ENCODE measurements at regions not wholly inside any gene's neighbourhood (a gene's known extent, or its start where the extent isn't known, plus 50 kb on each side); places are given as distances from the start of the nearest gene placed in this dataset.
"Not testable (repeated sequence)": the region's sequence is repeated elsewhere in the genome, so short reads cannot be mapped to it uniquely, and the experiment has no call there.

DNA sequence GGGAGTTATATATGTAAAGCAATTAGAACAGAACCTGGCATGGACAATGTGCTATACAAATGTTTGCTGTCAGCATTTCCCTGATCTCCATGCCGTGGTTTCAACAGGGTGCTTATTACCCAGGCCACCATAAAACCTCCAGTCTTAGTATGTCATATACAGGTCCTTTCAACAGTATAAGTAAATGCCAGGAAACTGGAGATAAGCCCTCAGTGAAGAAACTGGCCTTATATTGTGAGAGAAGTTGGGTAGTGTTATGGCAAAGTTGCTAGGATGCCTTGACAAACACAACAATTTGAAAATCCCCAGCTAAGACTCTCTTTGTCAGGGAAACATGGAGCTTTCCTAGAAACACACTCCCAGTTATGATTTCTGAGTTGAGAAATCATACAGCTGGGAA, 850.2 kb upstream of the ADAMTS5 start:
- DNase-seq (ENCODE audit: low spot score): no peak

DNA sequence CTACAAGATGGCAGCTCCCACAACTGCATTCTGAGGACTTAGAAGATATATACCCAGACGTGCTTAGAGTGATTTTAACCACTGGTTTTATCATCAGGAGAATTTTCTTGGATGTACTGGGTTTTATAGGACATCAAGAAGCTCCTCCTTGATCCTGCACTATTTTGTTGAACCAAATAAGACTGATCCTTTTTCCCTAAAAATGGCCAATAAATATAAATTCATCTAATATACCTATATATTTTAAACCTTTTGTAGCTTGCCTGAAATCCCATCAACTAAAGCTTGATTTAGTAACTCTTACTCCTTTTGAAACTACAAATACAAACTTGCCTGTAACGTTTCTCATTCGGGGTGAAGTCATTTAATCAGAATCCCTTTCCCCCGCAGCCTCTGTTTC, 849.4 kb upstream of the ADAMTS5 start:
- no peak for DNase-seq (ENCODE audit: low spot score)

DNA sequence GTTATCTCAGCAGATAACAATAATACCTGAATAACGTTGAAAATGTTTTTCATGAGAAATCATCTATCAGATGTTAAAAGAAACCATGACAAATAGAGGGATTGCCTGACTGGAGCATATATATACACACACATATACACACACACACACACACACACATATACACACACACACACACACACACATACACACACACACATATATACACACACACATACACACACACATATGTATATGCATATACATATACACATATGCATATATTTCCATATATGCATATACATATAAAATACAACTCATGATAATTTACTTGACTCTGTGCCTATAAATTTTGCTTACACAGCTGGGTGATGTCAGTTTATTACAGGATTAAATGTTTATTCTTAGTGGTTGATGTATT, 847.3 kb upstream of the ADAMTS5 start:
- no peak for DNase-seq (ENCODE audit: low spot score)

DNA sequence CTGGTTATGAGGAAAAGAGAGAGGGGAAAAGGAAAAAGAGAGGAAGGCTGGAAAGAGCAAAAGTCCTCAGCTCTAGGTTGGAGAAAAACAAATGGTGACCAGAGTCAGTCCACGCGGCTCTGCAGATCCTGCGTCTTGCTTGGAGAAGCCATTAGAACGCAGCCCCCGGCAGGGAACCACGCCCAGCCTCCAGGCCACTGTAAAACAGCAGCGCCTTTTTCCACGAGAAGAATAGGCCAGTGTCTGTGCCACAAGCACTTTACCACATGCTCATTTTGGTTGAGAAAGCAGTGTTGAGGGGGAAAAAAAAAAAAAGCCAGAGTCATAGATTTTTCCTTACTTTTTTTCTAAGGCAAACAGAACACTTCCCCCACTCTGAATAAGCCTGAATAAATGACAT, 846.9 kb upstream of the ADAMTS5 start:
- no peak for DNase-seq (ENCODE audit: low spot score)

DNA sequence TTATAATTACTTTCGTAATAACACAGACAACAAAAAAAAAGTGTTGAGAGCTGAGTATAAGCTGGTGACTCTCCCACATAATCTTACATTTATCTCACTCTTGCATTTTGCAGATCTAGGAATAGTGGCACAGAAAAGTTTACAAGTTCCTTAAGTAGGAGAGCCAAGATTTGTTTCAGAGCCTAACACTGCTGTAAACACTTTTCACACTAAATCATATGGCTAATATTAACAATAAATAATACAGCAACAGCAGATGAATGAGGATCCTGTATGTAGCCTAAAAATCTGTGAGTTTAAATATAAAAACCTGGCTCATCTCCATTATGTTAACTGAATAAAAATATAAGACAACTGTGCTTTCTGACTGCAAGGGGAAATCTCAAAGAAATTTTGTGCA, 846.5 kb upstream of the ADAMTS5 start:
- DNase-seq (ENCODE audit: low spot score): no peak

DNA sequence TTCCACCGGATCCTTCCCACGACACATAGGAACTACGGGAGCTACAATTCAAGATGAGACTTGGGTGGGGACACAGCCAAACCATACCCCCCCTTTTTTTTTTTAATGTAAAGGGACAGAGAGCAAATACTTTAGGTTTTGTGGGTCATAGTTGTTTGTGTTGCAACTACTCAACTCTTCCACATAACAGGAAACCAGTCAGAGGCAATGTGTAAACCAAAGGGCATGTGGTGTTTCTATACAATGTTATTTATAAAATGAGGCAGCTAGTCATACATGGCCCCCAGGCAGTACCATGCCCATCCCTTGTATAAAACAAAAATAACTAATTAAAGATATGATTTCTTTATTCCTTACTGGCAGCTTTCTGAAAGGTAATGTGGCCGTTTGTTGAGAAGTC, 845.4 kb upstream of the ADAMTS5 start:
- DNase-seq (ENCODE audit: low spot score): no peak

DNA sequence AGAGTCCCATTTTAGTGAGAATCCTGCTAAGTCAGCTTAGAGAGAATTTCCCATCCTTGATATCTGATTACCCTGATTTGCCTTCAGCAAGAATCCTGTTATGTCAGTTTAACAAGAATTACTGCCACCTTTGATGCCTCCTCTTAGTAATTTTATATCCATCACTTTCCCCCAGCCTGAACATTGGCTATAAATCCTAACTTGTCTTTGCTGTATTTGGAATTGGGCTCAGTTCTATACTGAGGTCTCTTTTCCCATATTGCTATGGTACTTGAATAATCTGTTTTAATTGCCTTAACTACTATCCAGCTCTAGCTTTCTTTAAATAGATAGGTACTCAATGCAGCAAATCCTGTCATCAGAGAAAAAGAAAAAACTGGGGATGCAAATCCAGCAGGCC, 842.0 kb upstream of the ADAMTS5 start:
- no peak for DNase-seq (ENCODE audit: low spot score)

DNA sequence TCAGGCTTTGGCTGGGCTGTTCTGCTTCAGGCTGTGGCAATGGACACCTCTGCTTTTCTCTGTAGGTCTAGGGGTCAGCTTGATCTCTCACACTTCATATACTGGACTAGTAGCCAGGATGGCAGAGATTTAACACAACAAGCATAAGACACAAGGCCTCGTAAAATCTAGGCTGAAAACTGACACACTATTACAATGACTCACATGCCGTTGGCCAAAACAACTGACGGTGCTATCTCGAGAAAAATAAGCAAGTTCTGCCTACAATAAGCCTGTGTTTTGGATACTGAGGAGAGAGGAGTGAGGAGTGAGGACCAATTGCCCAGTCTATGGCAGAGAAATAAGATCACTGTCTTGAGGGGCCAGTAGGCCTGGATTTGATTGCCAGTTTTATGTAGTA, 840.7 kb upstream of the ADAMTS5 start:
- no peak for DNase-seq (ENCODE audit: low spot score)

DNA sequence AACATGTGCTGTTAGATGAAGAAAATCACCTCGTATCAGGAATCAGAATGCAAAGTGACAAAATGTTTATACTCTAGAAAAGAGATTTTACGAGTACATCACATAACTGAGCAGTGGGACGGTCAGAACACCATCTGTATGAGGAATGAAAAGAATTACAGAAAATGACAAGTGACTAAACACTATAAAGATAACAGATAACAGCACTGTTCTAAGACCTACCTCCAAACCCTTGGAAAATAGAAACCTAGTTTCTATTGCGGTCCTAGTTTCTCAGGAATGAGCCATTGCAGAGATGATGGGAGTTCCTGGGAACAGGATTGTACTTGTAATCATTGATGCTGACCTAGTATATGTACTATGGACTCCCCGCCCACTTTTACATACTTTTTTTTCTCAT, 839.4 kb upstream of the ADAMTS5 start:
- DNase-seq (ENCODE audit: low spot score): no peak

DNA sequence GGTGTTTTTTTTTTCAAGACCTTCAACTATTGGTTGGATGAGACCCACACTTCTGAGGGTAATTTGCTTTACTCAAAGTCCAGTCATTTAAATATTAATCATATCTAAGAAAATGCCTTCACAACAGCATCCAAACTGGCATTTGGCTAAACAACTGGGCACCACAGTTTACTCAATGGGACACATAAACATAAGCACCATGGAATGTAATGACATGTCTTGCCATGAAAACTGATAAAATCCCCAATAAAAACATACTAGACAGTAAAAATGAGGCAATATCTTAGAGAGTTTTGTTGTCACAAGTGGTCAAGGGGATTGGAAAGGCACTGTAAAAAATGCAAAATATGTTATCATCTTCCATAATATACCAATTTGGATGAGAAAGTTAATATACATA, 838.8 kb upstream of the ADAMTS5 start:
- DNase-seq (ENCODE audit: low spot score): no peak

DNA sequence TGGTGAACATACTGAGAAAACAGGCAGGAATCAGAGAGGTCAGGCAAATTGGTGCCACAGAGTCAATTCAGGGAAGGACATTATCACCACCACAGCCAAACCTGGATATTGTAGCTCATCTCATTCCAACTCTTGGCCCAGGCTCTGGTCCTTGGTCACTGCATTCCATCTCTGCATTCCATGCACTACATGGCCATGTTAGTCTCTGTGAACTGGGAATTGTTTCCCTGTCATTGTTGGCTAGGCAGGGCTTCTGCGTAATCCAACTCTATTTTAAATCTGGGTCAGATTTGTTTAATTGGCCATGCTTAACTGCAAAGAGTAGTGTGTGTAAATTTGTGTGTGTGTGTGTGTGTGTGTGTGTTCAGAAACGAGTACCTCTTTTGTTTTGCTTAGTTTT, 837.6 kb upstream of the ADAMTS5 start:
- no peak for DNase-seq (ENCODE audit: low spot score)

DNA sequence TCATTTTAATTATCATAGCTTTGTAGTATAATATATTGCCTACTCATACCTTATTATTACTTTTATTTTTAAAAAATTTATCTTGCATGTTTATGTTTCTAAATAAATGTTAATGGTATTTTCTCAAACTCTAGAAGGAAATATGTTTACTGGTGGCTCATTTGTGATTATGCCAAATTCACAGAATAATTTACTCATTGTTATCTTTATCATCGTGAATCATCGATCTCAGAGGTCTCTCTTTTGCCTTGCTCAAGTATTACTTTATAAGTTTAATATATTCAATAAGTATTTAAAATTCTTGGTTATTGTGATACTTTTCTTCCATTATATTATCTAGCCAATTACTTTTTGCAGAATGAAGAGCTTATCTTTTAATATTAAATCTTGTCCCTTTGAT, 836.7 kb upstream of the ADAMTS5 start:
- no peak for DNase-seq (ENCODE audit: low spot score)

DNA sequence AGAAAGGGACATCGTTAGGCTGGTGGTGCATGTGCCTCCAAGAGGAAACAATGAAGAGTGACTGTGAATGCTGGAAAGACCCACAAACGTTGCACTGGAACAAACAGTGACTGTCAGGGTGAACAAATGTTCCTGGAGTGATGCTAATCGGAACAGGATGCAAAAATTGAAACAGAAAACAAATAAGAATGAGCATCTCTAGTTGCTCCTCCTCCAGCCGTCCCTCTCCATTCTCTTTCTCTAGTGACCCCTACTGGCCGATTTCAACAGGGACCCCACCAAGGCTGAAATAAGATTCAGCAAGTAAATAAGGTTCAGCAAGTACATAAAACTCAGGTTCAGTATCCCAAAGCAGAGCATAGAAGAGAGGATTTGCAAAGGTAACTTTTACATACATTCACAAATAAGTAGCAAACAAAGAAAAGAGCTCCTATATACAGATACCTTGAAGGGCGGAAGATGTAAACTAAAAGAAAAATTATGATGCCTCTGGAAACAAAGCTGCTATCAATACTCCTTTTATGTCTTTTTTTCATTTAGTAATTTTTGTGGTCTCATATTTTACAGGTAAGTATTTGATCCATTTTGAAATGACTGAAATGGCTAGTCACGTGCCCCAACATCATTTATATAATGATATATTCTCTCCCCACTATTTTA, 836.1 kb upstream of the ADAMTS5 start:
- DNase-seq (ENCODE audit: low spot score): no peak

DNA sequence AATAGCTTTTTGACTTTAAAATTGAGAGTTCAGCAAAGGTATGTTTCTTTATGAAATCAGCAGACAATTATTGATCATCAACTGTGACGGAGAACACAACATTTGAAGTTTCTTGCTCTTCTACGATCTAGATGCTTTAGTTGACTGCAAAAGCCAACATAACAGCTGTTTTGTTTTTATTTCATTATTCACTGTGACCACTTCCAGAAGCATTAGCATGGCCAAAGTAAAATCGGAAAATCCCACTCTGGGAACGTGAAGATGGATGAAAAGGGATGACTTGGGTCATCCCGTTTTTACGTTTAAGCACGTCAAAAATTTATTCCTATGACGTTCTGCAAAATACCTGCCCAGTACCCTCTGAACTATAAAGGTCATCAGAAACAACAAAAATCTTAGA, 833.0 kb upstream of the ADAMTS5 start:
- no peak for DNase-seq (ENCODE audit: low spot score)

DNA sequence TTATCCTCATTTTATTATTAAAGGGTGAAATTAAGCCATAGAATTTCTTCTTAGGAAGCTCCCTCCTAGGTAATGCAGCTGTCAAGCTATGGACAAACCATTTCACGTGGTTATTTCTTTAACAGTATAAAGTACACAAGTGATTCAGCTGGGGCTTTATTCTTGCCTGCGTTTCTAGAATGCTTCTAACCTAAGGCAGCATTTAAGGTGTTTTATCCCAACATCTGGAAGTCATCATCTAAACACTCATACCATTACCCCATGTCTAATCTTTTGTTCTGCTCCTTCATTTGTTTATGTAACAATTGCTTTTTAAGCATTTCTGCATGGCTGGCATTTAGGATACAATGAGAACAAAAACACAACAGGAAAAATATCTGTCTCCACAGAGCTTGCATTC, 829.2 kb upstream of the ADAMTS5 start:
- no peak for DNase-seq (ENCODE audit: low spot score)

DNA sequence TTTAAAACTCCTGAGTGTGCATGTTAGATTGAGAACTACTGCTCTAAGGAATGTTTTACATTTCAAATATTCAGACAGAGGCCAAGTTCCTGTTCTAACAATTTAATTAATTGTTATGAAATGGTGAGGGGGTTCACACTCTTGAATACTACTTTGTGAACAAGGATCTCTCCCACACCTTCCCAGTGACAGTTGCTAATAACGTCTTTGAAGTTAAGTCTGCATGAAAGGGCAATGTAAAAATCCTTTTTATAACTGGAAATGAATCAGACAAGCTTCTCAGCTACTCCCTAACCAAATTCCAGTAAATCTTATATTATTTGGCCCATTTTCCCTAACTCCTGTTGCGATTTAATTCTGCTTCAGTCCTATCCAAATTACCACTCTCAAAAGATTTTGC, 828.5 kb upstream of the ADAMTS5 start:
- no peak for DNase-seq (ENCODE audit: low spot score)

DNA sequence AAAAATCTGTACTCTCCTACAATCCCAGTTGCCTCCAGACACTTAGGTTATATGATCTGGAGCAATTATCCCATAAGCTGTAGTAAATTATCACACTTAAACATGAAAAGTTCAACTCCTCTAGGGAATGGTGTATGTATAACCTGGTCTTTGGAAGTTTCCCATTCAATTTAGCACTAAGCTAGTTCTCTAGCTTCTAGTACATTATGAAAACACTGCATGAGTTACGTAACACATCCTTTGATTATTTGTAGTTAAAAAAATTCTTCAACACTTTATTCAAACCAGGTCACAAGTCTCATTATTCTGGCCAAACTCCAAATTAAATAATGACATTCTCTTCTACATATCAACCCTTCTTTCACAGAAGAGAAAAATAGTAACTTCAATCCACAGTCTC, 827.0 kb upstream of the ADAMTS5 start:
- DNase-seq (ENCODE audit: low spot score): no peak

DNA sequence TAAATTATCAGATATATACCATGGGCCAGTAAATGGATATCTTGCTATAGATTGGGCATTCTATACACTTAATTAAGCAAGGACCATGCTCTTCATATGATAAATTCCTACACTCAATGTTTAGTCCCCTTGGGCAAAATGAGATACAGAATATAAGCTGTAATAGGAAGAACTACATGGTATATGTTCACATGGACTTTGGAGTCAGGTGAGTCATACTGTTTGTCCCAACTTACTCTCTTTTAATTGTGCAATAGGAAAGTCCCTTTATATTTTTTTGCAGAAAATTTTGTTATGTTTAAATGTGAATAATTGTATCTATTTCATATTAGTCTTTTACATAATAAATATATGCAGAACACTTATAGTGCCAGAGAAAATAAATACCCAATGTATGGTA, 820.2 kb upstream of the ADAMTS5 start:
- no peak for DNase-seq (ENCODE audit: low spot score)

DNA sequence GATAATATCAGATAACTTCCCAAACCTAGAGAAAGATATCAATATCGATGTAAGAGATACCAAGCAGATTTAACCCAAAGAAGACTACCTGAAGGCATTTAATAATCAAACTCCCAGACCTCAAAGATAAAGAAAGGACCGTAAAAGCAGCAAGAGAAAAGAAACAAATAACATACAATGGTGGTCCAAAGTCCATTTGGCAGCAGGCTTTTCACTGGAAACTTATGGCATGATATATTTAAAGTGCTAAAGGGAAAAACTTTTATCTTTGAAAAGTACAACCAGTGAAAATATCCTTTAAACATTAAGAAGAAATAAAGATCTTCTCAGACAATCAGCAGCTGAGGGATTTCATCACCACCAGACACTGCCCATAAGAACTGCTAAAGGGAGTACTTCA, 812.7 kb upstream of the ADAMTS5 start:
- no peak for DNase-seq (ENCODE audit: low spot score)

DNA sequence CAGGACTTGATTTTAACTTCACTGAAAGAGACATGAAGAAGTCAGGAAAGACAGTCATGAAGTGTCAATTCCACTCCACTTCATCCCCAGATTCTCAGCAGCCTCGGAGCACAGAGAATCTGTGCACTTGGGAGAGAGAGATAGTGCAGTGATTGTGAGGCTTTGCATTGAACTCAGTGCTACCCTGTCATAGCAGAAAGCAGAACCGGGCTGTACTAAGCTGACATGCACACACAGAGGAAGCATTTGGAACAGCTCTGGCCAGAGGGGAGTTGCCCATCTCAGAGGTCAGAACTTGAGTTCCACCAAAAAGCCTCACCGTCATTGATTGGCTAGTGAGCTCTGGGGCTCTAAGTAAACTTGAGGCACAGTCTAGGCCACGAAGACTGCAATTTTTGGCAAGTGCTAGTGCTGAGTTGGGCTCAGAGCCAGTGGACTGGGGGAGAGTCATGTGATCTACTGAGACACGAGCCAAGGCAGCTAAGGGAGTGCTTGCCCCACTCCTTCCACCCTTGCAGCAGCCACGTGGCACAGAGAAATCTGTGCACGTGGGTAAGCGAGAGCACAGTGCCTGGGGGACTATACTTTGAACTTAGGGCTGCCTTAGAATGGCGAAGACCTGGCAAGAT, 810.2 kb upstream of the ADAMTS5 start:
- DNase-seq (ENCODE audit: low spot score): no peak

DNA sequence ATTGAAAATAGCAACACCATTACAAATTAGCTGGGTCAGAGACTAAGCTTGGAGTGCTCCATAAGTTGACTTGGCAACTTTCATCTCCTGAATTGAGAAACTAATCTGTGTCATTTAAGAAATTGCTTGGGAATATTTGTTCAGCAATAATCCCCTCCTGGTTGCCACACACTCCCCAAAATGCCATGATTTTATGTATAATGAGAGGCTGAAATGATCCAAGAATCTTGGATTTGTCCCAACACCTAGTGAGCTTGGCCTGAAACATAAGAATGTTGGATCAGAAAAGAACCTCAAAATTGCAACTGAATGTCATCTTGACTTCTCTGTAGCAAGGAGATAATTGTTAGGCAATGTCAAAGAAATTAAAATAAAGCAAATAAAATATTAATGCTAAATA, 805.9 kb upstream of the ADAMTS5 start:
- no peak for DNase-seq (ENCODE audit: low spot score)

DNA sequence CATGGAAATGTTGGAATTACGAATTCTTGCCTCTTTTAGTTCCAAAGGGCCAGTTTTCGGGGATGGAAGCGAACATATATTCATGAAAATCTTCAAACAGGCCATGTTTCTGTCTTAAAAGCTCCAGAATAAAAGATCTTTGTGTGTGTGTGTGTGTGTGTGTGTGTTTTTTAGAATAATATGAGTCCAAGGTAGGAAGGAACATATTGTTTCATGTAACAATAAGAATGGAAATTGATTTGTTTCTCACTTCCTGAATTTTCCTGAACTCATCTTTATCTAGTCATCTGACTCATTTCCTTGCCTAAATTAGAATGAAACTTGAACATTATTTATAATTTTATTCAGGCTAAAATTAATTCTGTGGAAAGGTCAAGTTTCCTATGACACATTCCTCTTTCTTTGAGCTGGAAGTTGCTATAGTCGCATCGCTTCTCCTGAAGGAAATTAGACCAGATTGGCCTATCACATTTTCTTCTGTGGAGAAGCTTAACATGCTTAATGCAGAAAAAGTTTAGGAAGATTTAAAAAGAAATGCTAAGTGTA, 805.1 kb upstream of the ADAMTS5 start:
- DNase-seq (ENCODE audit: low spot score): no peak

DNA sequence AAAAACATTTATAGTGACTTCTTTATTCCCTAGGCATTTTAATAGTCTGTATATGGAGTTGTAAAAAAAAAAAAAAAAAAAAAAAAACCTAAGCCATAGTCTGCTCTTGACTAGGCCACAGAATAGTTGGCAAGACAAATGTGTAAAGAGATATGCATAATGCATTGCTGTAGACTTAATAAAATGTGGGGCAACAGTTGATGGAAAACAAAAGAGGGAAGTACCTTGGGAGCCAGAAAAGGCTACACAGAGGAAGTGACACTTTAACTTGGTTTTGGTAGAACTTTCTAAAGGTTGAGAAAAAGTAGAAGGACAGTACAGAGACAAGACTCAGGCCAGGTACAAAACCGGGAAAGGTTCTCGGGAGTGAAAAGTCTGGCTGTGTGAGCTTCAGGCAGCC, 802.9 kb upstream of the ADAMTS5 start:
- no peak for DNase-seq (ENCODE audit: low spot score)

DNA sequence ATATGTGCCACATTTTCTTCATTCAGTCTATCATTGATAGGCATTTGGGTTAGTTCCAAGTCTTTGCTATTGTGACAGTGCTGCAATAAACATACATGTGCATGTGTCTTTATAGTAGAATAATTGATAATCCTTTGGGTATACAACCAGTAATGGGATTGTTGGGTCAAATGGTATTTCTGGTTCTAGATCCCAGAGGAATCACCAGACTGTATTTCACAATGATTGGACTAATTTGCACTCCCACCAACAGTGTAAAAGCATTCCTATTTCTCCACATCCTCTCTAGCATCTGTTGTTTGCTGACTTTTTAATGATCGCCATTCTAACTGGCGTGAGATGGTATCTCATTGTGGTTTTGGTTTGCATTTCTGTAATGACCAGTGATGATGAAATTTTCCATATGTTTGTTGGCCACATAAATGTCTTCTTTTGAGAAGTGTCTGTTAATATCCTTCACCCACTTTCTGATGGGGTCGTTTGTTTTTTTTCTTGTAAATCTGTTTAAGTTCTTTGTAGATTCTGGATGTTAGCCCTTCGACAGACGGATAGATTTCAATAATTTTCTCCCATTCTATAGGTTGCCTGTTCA, 801.3 kb upstream of the ADAMTS5 start:
- not testable (repeated sequence) for DNase-seq (ENCODE audit: low spot score)

All from RKO (cell line).